NB4 (cell line): ENCODE measurements at regions not wholly inside any gene's neighbourhood (a gene's known extent, or its start where the extent isn't known, plus 50 kb on each side); places are given as distances from the start of the nearest gene placed in this dataset.

Experiments
- DNase-seq: peaks from one replicate; pipeline ENCODE4 v3.0.0; 2010; ENCODE audit warnings: low read depth
- H3K4me3 ChIP-seq: one replicate; pipeline ENCODE4 v1.5.1; 2011; ENCODE audit warnings: mild to moderate bottlenecking, low read depth, low read length, moderate library complexity
- CTCF ChIP-seq: IDR thresholded peaks from one replicate; pipeline ENCODE4 v1.5.1; 2012; ENCODE audit warnings: low read depth, low read length
- MAX ChIP-seq: IDR thresholded peaks from 2 replicates; pipeline ENCODE4 v1.6.1; 2011; ENCODE audit warnings: low read depth, low read length
- MYC ChIP-seq: IDR thresholded peaks from 2 replicates; pipeline ENCODE4 v1.6.1; 2011; ENCODE audit warnings: low read depth, low read length
- POLR2A ChIP-seq: IDR thresholded peaks from 2 replicates; pipeline ENCODE4 v1.6.1; 2011; ENCODE audit warnings: mild to moderate bottlenecking; ENCODE audit not compliant: insufficient read length; ENCODE audit errors: extremely low read depth

DNA sequence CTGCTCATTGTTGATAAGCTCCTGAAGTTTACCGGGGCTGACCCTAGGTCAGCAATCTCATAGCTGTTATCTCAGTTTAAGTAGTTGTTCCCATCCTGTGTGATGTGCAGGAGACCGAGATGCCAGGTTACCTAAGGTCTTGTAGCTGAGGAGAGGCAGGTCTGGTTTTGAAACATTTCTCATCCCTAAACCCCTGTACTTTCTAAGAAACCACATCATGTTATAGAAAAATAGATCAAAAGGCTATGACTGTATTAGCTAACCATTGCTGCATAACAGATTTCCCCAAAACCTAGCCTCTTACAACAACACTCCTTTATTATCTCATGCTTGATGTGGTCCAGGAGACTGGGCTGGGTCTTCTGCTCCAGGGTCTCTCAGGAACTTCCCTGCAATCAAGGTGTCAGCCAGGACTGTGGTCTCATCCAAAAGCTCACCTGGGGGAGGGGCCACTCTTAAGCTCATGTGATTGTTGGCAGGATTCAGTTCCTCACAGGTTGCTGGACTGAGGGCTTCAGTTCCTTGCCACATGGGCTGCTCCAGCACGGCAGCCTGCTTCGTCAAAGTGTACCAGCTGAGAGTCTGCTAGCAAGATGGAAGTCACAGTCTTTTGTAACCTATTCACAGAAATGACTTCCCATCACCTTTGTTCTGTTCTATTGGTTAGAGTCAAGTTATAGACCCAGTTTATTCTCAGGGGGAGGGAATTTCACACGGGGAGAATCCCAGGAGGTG is 60.9 kb upstream of the CLCN4 start:
- TF ChIP-seq CTCF (no peak), MYC (no peak), POLR2A (no peak), MAX (no peak)
- no peak overlapping the region for H3K4me3 ChIP-seq
- DNase-seq, result no peak

DNA sequence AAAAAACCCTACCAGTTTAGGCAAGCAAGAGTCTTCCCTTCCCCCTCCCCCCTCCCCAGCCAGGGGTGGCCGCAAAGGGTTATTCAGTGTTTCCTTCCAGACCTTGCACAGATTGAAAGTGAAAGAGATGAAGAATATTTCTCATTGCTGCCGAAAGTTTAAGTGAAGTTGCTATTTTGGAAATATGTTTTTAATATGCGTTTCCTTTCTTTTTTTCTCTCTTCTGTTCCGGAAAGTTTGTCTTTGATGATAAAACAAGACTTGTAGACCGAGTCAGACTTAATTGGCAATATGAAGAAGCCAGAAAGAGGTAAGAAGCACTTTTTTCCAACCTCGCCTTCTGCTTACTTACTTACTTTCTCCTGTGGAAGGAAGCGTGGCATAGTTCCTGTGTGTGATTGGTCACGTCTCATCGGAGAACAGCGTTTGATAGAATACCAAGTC is 58.5 kb upstream of the CLCN4 start:
- no peak for DNase-seq
- no peak overlapping the region for H3K4me3 ChIP-seq
- TF ChIP-seq POLR2A, result no peak
- no peak for TF ChIP-seq MAX
- TF ChIP-seq MYC, result no peak

DNA sequence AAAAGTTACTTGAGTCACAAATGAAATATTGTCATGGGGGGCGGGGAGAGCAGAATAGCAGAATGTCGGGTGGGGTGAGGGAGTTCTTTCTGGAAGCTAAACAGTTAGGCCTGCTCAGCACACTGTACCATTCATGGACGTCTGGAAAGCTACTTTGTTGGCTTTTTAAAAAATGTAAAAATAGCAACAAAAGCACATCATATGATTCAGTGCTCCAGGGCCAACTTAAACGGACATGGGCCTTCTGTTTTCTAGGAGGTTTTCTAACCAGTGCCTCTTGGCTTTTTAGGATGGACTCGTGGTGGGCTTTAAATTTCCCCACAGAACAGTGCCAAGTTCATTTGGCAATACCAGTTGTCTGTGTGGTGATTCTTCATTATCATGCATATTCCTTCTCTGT is 57.4 kb upstream of the CLCN4 start:
- no peak for DNase-seq
- no peak overlapping the region for H3K4me3 ChIP-seq
- TF ChIP-seq MAX, result no peak
- TF ChIP-seq POLR2A, result no peak
- TF ChIP-seq CTCF, result no peak
- no peak for TF ChIP-seq MYC

- TF ChIP-seq MAX (no peak), MYC (no peak), POLR2A (no peak), CTCF (no peak)
- no peak overlapping the region for H3K4me3 ChIP-seq
- DNase-seq, result no peak
These were observed 55.5 kb upstream of the CLCN4 start for GRCh38 chrX:10101269-10101668.

DNA sequence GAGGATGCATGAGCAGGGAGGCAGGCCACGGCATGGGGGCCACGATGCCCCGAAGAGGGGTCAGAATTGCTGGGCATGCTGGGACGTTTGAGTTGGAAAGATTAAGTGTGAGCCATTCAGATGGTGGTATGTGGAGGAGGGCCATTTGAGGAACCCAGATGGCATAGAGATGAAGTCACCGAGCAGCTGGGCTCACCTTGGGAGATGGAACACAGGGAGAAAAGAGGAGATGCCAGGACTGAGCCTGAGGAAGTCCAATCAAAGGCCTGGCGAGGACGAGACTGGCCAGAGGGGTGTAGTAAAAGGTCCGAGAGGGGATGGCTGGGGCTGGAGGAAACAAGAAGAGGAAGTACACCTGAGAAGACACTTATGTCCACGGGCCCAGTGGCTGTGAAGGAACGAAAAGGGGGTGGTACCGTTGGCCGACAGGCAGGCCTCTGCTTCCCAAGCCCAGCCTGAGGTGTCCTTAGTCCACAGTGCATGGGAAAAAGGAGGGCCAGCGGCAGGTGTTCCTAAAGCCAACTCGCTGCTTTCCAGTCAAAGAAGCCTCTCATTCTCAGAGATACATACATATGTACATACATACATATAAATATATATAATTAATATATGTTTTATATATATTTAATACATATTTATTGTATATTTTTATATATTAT is 54.6 kb upstream of the CLCN4 start:
- TF ChIP-seq MYC (no peak), POLR2A (no peak), CTCF (no peak), MAX (no peak)
- no peak overlapping the region for H3K4me3 ChIP-seq
- DNase-seq, result no peak

DNA sequence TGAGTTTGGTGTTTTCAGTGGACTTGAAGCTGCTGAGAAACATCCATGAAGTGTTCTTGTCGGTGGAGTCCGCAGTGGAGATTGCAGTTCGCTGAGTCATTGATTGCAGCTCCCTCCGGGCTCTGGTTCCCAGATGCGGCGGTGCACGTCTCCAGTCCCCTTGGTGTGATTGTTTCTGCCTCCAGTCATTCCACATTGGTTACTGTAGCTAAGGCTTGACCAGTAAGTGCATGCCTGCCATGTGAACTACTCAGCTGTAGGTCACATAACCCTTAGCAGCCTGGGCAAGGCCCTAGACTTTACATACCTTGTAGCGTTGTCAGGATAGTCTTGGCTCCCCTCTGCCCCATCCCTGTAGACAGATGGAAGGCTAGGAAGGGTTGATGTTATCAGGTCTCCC is 53.8 kb upstream of the CLCN4 start:
- DNase-seq, result no peak
- TF ChIP-seq MYC (no peak), MAX (no peak), POLR2A (no peak), CTCF (no peak)
- no peak overlapping the region for H3K4me3 ChIP-seq
